GM19025 (cell line): ENCODE measurements at regions not wholly inside any gene's neighbourhood (a gene's known extent, or its start where the extent isn't known, plus 50 kb on each side); places are given as distances from the start of the nearest gene placed in this dataset.

Source experiments
- ATAC-seq: cut with Tn5 transposase; IDR thresholded peaks from one replicate; pipeline ENCODE4 v1.9.1; 2021; ENCODE audit warnings: mild to moderate bottlenecking, low read depth, moderate library complexity; ENCODE audit not compliant: unreplicated experiment

DNA sequence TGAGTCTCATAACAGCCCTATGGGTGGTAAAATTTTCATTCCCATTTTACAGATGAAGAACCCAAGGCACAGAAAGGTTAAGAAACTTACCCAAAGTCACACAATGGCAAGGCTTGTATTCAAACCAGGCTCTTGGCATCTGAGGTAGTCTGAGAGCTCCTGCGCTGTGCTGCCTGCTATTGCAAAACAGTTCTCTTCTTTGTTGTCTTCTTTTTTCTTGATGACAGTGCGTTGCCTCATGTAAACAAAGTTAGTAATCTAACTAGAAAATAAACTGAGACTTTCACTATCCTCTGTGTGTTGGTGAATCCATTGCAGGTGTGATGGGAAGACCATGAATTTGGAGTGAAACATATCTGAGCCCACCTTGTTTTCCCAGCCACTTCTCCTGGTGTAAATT, 240.8 kb downstream of the PTEN start:
- ATAC-seq = no peak

DNA sequence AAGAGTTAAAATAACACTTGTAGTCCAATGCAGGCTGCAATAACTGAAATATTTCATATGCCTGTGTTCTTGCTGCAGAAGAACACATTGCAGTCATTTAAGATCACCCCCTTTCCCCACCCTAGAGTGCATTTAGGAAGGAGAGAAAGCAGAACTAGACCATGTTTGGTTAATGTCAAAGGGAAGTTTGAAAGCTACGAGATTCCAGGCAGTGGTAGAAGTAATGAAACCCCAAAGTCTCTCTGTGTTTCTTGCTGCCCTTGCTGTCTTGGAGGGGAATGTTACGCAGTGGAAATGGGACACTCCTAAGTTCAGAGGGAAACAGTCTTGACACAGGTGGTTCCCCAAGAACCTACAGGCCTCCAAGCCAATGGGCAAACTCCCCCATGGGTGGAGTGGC, 242.9 kb downstream of the PTEN start:
- no peak for ATAC-seq

DNA sequence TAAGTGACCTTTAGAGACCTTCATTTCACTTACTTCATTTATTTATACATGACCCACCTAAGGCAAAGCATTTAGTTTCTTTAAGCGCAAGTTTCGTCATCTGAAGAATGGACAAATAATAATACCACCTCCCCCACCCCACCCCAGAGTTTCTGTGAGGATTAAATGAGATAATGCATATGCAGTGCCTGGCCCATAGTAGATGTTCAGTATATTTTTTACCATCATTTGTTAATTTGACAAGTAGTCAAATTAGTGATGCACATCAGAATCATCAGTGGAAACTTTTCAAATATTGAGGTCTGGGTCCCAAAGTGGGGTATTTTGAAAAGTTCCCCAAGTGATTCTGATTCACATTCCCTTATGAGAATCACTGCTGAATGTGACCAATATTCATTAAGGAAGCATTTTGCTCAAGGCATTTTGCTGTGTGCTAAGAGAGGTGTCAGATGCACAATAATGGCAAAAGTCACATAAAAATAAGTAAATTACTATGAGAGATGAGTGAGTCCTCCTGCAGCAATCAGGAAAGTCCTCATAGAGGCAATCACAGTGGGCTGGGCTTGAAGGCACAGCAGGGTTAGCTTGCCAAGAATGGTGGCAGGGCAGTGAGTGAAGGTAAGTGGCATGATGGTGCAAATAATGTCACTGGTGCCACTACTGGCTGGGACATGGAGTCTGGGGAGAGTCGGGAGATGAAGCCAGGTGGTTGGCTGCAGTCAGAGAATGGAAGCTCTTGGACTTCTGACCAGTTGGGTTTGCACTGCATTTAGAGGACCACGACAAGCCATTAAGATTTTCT, 244.1 kb downstream of the PTEN start:
- no peak for ATAC-seq

DNA sequence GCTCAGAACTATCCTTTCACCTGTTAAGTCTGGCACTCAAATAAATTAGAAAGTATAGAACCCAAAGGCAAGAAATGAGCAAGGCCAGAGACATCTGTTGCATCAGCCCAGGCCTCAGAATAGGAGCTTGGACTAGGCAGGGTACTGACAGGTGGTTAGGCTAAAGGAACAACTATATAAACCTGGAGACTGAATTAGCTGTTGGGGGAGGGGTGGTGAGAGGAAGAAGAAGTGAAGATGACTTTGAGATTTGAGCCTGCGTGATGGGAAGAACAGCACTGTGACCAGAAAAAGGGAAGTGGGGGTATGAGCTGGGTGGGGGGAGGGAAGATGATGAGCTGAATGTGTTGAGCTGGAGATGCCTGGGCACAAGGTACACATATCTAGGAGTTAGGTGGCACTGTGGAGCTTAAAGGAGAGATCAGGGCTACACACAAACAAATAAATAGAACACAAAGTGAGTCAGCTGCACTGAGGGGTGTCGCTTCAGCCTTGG, 244.7 kb downstream of the PTEN start:
- no peak for ATAC-seq

DNA sequence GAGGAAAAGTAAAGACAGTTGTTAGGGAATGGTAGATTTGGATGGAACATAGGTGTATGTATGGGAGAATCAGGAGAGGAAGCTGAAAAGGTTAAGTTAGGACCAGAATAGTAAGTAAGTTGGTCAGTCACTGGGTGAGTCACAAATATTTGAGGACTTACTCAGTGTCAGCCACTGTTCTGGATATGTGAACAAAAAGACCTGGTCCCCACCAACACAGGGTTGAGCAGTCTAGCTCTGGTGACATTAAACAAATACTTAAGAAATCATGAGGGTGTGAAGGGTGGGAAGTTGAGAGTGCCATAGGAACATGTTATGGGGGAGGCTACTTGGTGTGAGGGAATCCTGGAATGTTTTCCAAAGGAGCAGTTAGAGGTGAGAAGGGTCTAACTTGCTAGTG, 246.9 kb downstream of the PTEN start:
- ATAC-seq = no peak

DNA sequence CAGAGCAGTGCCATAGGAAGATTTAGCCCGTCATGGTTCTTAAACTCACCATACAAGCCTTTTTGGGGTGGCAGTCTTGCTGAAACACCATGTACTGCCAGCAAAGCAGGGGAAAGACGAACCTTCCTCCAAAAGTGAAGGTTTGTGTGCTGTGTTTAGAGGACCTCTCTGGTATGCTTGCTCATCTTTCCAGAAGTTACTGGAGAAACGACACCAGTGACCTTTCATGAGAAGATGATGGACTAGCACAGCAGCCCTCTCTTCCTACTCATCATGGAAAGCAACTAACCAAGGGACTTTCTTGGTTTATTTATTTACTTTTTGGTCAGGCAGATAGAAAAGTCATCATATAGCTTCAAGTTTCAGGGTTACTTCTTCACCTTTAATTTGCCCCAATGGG, 247.4 kb downstream of the PTEN start:
- ATAC-seq = no peak

DNA sequence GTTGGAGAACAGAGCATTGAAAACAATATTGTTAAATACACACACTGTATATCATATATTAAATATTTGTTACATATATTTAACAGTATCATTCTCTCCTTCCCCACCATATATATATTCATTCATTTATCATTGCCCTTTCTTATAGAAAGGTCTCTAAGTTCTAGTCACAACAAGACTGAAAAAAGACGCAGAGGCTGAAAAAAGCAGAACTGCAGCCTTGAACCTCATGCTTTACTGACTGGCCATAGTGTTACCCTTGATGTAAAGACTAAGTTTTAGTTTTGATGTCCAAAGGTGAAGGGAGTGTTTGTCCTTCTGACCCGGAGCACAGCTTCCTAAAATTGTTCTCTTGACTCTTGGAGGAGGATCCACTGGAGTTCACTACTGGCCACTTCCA, 247.9 kb downstream of the PTEN start:
- ATAC-seq = no peak

DNA sequence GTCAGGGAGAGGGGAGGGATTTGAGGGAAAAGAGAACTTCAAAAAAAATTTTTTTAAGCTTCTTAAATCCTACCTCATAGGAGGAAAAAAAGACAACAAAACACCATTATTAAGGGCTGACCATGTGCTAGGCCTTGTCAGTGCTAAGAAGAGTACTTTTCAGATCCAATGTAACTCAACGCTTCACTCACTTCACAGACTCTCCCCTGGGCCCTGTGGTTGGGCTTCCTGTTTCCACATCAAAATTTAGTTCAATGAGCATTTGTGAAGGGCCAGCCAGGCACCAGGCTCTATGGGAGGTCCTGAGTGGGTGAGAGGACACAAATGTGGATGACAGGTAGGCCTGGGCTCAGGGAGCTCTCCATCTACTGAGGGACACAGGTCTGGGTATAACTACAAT, 249.8 kb downstream of the PTEN start:
- no peak for ATAC-seq

DNA sequence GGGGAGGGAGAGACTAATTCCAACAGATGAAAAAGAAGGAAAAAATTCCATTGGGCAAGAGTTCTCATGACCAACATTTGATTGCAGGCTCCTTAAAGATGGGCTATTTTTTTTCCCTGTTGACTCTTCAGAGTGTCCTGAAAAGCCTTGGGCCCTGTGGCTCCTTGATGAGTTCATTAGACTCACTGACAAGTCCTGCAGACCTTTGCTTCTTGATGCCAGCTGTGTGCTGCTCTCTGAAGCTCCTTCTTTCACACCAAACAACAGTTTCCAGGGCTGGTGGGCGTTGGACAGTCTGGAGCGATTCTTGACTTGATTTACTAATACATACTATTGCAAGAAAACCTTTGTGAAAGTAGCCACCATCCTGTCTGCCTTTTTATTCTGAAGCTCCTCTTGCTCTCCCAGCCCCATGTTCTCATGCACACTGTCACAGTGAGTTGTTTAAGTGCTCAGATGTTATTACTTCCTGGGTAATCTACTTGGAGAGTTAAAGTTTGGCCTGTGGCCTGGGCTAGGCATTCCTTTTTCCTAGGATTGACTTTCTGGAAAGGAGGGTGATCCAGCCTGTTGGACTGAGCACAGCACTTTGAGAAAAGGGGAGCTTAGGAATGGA, 250.3 kb downstream of the PTEN start:
- no peak for ATAC-seq

DNA sequence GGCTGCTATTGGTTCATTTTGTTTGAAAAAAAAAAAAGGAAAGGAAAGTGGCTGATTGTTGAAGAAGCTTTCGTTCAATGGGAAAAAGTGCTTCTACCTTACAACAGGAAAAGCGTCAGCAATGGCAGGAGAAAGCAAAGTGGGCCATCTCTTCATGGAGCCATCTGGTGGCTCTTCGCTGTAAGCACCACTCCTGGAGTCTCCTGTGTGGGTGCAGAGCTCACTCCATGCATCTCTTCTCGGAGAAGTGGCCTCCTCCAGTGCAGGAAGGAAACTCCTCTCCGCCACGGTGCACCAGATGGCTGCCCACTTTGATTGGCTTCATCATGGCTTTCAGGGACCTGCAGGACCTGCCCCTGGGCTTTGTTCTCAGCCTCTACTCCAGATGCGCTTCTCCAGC, 250.9 kb downstream of the PTEN start:
- no peak for ATAC-seq

DNA sequence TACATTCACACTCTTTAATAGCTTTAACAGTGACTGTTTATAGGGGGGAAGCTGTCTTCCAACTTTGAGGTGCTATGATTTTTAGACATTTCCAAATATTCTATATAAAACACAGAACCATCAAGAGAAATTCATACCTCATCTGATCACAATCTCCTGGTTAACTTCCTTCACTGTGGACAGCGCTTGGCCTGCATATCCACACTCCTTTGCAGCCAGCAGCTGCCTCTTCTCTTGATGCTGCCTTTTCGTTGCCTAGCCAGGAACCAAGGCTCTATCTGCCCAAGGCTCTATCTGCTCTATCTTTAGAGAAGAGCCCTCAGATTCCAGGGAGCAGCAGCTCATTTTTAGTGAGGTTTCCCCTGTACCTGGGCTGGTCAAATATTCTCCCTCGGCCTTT, 252.0 kb downstream of the PTEN start:
- ATAC-seq = no peak

DNA sequence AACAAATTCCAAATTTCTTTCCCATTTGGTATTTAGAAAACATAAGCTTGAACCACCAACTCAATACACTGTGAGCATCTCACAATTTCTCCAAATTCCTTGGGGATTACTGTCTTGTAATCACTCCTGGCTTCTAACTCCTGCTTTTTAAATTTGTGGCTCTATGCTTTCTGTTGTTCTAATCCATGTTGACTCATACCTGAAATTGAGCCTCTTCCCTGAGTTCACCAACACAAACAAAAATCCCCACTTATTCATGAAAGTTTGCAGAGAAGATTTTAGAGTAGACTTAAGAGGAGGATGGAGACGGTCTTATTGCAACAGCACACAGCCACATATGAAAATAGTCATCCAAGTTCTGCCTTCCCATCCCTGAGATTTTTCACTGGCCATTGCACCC, 252.5 kb downstream of the PTEN start:
- ATAC-seq = no peak

DNA sequence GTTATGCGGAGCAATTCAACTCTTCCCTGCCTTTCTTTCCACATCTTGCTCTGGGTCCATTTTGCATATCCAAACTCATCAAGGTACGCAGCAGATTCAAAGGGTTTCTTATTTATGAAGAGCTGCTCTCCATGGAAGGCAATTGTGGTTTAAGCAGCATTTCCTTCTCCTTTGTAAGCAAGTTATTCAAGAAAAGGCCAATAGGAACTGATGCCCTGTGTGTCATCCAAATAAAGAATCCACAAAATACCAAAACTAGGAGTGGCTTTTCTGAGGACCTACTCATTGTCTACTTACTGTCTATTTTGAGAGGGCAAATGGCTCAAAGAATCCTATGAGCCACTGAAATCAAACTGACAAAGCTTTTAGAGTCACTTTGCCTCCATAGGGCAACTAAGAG, 253.1 kb downstream of the PTEN start:
- no peak for ATAC-seq

DNA sequence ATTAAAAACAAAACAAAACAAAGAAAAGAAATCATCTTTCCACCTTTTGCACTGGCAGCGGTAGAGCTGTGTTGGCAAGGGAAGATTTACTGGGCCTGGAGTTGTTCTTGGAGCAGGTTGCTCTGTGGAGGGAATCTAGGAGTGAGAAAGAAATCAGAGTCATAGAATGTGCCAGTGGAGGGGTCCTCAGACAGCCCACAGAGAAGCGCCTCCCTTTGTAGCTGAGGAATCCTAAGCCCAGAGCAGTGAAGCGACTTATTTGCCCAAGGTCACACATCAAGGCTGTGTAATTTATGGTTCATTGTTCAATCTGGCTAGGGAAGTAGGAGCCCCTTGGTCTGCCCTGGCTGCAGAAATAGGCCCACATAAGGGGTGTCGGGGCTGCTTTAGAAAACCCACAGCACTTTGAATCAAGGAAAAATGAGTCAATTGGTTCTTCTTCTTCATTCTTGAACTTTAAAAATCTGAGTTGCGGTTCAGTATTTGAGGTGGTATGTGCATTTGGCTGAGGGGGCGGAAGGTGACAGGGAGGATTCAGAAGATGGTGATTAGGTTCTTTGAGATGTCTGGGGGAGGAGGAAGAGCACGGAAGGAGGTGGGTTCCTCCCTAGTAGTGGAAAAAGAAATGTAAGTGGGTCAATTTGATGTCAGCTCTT, 253.7 kb downstream of the PTEN start:
- ATAC-seq = no peak

DNA sequence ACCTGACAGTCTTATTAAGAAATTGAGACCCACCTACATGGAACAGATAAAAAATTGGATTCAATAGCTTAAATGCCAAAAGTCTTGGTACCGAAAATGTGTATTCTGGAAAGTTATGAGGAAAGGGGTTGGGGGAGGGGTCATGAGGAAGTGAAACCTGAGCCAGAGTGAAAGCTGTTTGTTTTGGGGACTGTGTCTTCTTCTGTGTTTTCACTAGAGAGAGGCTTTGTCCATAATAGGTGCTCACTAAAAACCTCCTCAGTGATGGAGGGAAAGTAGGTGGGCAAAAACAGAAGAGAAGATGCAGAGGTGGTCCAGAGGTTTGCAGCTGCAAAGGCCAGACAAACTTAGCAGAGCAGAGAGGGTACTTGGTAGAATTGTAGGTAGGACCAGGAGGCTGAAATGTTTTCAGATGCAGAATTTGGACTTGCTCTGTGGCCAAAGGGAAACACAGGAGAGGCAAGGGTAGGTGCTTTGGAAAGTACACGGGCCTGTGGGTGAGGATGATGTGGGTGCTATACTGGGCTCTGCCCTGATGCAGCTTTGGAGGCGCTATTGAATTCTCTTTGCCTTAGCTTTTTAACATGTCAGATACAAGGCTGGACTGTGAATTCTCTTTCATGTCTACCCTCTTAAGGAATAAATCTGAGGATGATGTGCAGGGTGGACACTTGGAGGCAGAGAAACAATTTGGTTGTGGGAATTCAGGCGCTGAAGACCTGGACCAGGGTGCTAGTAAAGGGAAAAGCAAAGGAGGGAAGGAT, 254.6 kb downstream of the PTEN start:
- ATAC-seq = no peak

DNA sequence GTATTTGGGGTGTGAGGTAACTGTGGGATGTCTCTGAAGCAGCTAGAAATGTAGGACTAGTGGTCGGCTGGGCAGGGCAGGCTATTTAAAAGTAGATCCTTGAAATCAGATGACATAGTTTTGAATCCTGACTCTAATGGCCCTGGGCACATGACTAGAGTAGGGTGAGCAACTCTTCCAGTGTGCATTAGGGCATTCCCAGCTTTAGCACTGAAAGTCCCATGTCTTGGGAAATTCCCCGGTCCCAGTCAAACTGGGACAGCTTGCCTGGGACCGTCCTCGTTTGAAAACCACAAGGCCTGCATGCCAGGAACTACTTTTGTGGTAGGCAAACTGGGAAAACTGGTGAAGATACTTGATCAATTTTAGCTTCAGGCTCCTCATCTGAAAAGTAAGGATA, 255.3 kb downstream of the PTEN start:
- no peak for ATAC-seq

DNA sequence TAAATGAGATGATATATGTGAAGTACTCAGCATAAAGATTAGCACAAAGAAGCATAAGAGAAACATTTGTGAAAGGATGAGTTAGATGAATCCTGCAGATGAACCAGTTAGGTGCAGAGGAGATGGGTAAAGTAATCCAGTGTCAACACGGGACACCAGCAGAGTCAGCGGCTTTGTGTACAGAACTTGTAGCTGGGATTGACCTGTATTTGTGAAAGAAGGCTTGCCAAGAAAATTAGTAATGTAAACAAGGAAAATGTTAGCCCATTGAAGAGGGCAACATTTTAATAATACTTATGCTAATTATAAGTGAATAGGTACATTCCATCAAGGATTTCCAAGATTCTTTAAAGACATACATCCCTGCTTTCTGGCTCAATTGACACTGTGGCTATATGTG, 255.7 kb downstream of the PTEN start:
- no peak for ATAC-seq

DNA sequence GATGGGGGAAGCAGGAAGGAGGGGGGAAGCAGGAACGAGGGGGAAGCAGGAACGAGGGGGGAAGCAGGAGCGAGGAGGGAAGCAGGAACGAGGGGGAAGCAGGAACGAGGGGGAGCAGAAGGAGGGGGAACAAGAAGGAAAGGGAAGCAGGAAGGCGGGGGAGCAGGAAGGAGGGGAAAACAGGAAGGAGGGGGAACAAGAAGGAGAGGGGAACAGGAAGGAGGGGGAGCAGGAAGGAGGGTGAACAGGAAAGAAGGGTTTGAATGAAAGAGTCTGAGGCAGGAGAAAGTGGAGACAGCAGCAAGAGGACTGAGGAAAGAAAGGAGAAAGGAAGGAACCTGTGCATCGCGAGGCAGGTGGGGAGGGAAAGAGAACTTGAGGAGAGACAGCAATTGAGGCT, 256.6 kb downstream of the PTEN start:
- ATAC-seq = no peak

DNA sequence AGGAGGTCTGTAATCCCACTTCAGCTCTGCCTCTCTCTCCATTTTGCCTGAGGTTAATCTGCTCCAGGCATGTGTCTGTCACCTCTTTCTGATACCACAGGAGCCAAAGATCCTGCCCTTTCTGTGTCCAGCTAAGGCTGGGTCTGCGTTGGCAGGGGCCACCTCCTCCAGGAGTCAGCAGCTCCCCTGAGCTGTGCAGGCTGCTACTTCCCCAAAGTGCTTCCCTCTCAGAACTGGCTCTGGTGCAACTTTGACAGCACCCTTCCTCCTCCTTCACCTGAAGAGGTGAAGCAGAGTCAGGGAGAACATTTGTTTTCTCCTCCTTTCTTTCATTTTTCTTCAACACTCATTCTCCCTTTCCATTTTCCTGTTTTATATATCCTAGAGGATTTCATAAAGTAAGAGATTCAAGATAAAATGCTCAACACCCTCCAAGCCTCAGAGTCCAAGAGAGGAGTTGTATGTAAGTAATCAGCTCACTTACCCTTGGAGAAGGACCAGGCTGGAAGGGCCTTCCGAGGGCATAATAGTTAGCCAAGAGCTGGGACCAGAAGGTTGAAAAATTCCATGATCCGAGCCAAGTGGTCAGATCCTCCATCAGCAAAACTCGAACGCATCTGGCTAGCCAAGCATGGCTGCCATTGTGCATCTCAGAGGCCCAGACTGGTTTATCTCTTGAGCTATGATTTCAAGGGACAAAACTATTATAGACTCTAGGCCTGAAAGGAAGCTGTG, 257.3 kb downstream of the PTEN start:
- ATAC-seq = no peak

DNA sequence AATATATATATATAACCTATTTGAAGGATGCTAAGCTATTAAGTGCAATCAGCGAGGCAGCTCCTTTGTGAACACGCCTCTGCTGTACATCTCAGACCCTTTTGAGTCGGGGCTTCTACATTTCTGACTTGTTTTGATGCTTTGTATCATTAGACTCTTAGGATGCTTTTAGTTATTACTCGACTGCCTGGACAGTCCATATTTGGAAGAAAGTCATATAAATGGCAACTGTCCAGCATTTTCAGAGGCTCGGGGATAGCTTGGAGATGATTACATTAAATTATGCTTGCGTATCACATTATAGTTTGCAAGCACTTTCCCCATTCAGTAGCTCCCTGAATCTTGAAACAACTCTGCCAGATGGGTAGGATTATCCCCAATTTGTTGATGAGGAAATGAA, 257.9 kb downstream of the PTEN start:
- no peak for ATAC-seq
